Middle frontal gyrus (tissue), 1 donor: ENCODE measurements at regions not wholly inside any gene's neighbourhood (a gene's known extent, or its start where the extent isn't known, plus 50 kb on each side); places are given as distances from the start of the nearest gene placed in this dataset.
A peak's percentile ranks its signal among the peaks of the same experiment; 100 is the strongest.

Experiments
- DNase-seq: peaks from one replicate; pipeline ENCODE4 v3.0.0-alpha.2; 2015; ENCODE audit warnings: low spot score; ENCODE audit errors: extremely low spot score

DNA sequence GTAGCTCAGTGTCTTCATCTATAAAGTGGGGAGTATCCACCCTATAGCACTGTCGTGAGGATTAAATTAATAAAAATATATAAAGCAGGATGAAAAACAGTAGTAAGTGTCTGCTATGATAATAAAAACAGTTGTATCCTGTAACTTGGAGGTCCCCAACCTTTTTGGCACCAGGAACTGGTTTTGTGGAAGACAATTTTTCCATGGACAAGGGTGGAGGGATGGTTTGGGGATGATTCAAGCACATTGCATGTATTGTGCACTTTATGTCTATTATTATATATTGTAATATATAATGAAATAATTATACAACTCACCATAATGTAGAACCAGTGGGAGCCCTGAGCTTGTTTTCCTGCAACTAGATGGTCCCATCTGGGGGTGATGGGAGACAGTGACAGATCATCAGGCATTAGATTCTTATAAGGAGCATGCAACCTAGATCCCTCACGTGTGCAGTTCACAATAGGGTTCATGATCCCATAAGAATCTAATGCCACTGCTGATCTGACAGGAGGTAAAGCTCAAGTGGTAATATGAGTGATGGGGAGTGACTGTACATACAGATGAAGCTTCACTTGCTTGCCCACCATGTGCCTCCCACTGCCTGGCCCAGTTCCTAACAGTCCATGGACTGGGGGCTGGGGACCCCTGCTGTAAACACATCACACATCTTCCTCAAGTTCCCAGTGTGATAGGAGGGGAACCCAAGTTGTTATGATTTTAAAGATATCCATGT, 177.4 kb upstream of the DAPK1 start:
- no peak for DNase-seq

DNA sequence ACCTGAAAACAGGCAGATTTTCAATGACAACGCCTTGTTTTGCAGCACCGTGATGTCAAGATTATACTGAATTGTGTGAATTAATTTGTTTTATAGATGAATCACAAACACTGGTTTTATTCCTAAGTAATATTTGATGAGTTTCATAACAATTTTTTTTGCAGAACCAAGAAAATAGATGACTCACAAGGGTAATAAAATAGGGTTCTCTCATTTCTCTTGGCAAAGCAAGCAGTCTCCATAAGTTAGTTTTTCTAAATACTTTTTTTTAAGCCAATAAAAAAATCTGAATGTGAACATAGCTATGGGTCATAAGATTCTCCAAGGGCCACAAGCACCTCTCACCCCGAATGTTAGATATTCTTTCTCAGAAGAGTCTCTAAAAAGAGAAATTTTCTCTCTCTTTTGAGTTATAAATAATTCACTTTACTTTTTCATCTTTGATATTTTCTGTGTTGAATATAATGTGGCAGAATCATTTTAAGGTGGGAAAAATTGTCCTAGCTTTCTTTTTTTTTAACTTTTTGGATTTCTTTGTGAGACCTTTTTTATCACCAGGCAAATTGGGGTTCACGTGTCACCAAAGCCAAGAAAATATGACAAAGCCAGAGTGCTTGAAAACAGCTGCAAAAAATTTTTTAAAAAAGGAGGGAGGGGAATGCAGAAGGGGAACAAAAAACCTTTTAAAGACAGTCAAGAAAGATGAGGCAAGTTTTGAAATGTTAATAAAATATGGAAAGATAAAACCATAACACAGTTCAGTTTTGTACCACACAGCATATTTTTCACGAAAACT, 174.6 kb upstream of the DAPK1 start:
- DNase-seq, result no peak

DNA sequence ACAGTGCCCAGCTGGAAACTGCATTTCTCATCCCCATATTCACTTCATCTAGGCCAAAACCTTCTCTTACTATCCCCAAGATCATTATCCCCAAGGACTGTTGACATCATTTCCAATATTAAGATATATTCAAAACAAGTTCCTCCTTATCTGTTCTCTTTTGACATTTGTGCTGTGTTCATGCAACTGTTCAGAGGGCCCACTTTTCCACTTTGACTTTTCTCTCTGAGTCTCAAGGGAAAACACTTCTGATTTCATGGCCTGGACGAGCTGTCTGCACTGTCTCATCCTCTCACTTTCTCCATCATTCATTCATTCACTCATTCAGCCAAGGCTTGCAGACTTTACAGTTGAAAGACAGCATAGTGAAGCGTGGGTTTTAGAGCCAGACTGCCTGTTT, 173.7 kb upstream of the DAPK1 start:
- DNase-seq, result no peak

- DNase-seq, result peak; percentile 36
Measured at GRCh38 chr9:87324613-87325194, 173.0 kb upstream of the DAPK1 start.

GRCh38 chr9:87327575-87328125, 170.0 kb upstream of the DAPK1 start:
- DNase-seq, result no peak

DNA sequence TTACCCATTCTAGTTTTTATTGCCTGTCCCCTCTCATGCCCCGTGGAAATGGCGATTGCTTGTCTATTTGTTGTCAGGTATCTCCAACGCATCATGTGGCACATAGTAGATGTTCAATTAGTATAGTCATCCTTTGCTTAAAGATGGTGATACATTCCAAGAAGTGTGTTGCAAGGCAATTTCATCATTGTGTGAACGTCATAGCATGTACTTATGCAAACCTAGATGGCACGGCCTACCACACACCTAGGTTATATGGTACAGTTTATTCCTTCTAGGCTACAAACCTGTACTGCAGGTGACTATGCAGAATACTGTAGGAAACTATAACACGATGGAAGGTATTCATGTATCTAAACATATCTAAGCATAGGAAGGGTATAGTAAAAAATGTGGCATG, 163.9 kb upstream of the DAPK1 start:
- no peak for DNase-seq

DNA sequence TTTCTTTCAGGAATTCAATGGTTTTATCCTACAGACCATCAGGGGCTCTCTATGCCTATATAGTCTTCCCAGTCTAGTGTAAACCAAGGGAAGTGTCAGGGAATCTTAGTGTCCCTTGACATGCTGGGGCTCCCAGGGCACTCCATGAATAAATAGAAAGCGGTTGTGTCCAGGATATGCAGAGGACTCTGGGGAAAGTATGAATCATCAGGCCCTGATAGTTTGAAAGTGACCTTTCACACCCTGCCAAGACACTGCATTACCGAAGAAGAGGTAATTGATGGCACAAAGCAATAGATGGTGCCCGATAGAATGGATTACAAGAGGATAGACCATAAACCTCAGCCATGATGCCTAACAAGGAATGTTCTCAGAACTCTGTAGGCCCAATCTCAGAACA, 163.3 kb upstream of the DAPK1 start:
- no peak for DNase-seq

GRCh38 chr9:87336407-87336806, 161.3 kb upstream of the DAPK1 start:
- DNase-seq, result no peak

GRCh38 chr9:87336914-87337333, 160.7 kb upstream of the DAPK1 start:
- peak; percentile 37 for DNase-seq

- DNase-seq, result peak; percentile 11
Measured at GRCh38 chr9:87337335-87338087, 160.2 kb upstream of the DAPK1 start.

- no peak for DNase-seq
Measured at GRCh38 chr9:87338088-87338989, 159.3 kb upstream of the DAPK1 start.

- DNase-seq, result no peak
Measured at GRCh38 chr9:87340391-87340790, 157.3 kb upstream of the DAPK1 start.

- DNase-seq, result no peak
Measured at GRCh38 chr9:87342743-87343142, 154.9 kb upstream of the DAPK1 start.

GRCh38 chr9:87343816-87344430, 153.7 kb upstream of the DAPK1 start:
- DNase-seq, result no peak

GRCh38 chr9:87346061-87346665, 151.5 kb upstream of the DAPK1 start:
- DNase-seq, result no peak

- no peak for DNase-seq
Measured at GRCh38 chr9:87350915-87351314, 146.8 kb upstream of the DAPK1 start.

DNA sequence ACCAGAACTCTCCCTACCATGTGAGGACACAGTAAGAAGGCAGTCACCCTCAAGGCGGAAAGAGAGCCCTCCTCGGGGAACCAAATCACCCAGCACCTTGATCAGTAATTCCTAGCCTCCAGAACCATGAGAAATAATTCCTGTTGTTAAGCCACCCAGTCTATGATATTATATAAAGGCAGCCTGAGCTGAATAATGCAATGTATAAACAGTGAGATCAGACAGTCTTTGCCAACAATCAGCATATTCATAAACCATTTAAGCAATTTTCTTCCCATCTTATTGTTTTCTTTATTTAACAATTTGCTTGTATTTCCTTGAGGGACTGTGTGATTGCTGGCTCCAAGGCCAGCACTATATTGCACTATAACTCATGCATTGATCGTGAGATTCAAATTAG, 144.4 kb upstream of the DAPK1 start:
- no peak for DNase-seq

GRCh38 chr9:87354147-87354546, 143.5 kb upstream of the DAPK1 start:
- no peak for DNase-seq

DNA sequence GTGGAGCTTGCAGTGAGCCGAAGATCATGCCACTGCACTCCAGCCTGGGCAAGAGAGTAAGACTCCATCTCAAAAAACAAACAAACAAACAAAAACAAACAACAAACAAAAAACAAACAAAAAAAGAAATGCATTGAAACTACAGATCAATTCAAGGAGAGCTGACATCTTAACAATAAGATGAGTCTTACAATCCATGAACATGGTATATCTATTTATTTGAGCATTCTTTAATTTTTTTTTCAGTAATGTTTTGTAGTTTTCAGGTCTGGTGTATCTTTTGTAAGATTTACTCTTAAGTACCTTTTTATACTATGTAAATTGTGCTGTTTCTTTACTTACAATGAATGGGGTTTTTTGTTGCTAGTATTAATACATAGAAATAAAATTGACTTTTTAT, 140.1 kb upstream of the DAPK1 start:
- no peak for DNase-seq

- DNase-seq, result no peak
Measured at GRCh38 chr9:87359264-87359663, 138.4 kb upstream of the DAPK1 start.
